ENCODE measurements at regions not wholly inside any gene's neighbourhood (a gene's known extent, or its start where the extent isn't known, plus 50 kb on each side); places are given as distances from the start of the nearest gene placed in this dataset.

GRCh38 chr20:16955462-16955861 is 207.3 kb downstream of the OTOR start:
- TF ChIP-seq CTCF (IDR thresholded peaks at IDR 0.05; ENCODE audit: borderline replicate concordance, extremely low read depth, low read length, poor library complexity, severe bottlenecking) (no peak), EZH2 (IDR thresholded peaks at IDR 0.05; ENCODE audit: borderline replicate concordance, low read depth, low read length, severe bottlenecking) (no peak)

Data from DND-41 (cell line).